ENCODE measurements at regions not wholly inside any gene's neighbourhood (a gene's known extent, or its start where the extent isn't known, plus 50 kb on each side); places are given as distances from the start of the nearest gene placed in this dataset.

GRCh38 chr3:165603196-165603595, 234.0 kb downstream of the BCHE start:
- TF ChIP-seq CTCF (IDR thresholded peaks at IDR 0.05), result no peak
- no peak for TF ChIP-seq POLR2A (IDR thresholded peaks at IDR 0.05)

All from lower leg skin (tissue), 3 donors.